NCI-H748 treated with DMSO at 0.1 percent for 48 hours (cell line): ENCODE measurements at regions not wholly inside any gene's neighbourhood (a gene's known extent, or its start where the extent isn't known, plus 50 kb on each side); places are given as distances from the start of the nearest gene placed in this dataset.
A peak's percentile ranks its signal among the peaks of the same experiment; 100 is the strongest.

Experiments used
- DNase-seq: peaks from one replicate; lab custom pipeline; 2025; lab: John Stamatoyannopoulos, UW

GRCh38 chr14:36245223-36245622, 68.7 kb upstream of the PTCSC3 start:
- no peak for DNase-seq

DNA sequence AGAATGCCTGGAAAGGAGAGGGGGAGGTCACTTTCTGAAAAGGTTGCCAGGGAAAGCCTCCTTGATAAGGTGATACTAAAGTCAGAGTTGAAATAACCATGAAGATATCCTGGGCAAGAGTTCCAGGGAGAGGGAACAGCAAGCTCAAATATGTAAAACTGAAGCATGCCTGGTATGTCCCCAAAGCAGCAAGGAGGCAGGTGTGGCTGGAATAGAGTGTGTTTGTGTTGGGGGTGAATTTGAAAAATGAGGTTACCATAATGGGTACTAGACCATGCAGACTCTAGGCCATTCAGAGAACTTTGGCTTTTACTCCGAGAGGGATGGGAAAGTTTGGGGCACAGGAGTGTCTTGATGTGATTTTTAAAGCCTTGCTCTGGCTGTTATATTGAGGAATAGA, 66.7 kb upstream of the PTCSC3 start:
- no peak for DNase-seq

- peak; percentile 12 for DNase-seq
These were observed 64.7 kb upstream of the PTCSC3 start for GRCh38 chr14:36241183-36241582.

DNA sequence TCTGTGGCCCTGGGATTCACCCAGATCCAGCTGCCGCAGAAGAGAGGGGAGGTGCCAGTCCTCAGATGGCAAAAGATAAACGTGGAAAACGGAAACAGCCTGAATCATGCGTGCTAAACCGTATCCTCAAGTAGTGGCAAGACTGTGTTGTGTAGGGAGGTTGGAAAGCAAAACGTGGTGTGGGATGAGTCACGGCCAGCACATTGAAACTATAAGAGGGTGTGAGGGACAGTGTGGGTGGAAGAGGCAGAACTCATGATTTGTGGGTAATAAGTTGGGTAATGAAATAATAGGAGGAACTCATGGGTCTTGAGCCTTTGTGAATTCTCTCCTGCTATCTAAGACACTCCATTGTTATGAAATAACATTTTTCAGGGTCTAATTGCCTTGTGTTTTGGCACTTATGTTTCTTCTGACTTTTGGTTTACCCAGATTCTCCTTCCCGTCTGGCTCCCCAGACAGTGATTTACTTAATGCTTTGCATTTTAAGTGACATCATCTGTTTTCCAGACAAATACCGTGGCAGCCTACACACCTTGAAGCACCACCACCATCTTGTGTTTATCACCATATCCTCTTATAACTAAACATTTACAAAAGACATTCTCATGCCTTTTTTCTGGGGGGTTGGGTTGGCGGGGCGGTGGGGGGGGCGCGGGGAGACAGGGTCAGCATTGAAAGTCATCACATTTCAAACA, 62.3 kb upstream of the PTCSC3 start:
- DNase-seq, result no peak

DNA sequence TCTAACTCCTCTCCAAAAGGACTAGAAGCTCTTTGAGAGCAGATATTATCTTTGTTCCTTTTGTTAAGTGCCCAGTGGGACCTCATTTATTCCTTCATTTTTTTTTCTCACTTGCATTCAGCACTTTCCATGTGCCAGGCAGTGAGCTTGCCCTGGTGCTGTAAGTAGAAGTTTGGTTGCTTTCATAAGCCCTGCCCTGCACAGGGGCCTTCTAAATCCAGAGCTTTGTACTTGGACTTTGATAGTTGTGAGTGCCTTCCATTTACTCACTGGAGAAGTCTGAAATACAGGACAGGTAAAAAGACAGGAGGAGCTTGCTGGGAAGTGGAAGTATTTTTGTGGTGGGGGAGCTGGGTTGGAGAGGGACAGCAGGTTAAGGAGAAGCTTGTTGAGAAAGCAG, 56.7 kb upstream of the PTCSC3 start:
- no peak for DNase-seq

- DNase-seq, result no peak
These were observed 52.7 kb upstream of the PTCSC3 start for GRCh38 chr14:36229262-36229661.

DNA sequence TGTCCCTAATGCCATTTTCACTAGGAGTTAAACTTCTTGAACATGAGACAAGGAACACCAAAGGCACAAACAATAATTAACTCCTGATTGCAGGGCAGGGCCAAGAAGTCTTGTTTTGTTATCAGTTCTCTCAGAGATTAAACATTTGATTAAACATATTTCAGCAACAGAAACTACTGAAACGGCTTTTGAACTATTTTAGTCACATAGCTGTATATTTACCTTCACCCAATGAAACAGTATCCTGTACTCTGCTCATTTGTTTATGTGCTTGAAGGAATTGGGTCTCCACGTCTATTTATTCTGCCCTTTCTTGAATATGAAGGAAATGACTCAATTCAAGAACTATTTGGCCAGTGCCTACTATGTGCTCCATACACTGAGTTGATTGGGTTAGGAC, 51.3 kb upstream of the PTCSC3 start:
- DNase-seq, result no peak

DNA sequence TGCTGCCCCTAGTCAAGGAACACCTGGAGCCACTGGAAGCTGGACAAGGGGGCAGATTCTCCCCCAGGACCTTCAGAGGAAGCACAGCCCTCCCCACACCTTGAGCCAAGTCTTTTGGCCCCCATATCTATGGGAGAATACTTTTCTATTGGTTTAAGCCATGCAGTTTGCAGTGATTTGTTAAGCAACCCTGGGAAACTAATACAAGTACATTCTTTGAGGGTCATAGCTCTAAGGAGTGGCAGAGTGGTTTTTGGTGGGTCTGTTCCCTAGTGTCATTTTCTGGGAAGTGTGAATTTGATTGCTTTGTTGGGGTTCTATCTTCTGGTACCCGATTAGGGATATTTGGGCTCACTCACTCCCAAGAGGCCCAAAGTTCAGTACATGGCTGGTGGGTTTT, 50.8 kb upstream of the PTCSC3 start:
- no peak for DNase-seq
